HG03469 (cell line): ENCODE measurements at regions not wholly inside any gene's neighbourhood (a gene's known extent, or its start where the extent isn't known, plus 50 kb on each side); places are given as distances from the start of the nearest gene placed in this dataset.

Experiments used
- ATAC-seq: cut with Tn5 transposase; IDR thresholded peaks from one replicate; pipeline ENCODE4 v1.9.1; 2021; ENCODE audit warnings: mild to moderate bottlenecking, moderate library complexity, moderate number of reproducible peaks; ENCODE audit not compliant: unreplicated experiment

DNA sequence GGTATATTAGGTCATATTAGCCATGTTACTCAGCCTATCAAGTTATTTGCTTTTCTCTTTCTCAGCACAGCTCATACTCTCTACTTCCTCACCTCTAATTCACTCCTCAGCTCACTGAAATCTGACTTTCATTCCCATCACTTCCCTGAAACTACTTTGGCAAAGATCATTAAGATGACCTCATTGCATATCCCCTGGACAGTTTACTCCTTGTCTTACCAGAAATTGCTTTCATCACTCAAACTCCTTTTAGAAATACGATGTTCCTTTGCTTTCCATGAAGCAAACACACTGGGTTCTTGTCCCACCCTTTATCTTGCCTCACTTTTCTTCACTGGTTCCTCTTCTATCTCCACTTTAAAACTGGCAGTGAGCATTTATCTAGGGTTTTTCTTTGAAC, 354.4 kb downstream of the TUSC7 start:
- no peak for ATAC-seq

DNA sequence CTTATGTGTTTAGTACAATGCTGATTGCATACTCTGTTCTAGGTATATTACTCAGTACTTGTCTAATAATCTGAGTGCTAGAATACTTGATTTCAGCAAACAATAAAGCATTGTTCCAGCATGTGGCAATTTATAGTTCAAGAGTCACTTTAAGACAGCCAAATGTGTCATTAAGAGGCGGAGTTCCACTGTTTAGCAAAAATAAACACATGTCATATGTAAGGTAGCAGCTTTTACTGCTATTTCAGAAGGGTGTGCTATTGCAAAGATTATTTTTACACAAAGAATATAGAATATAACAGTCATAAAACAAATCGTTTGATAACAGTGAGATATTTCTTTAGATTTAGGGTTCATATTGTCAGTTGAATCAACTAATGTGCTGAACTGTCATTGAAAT, 358.7 kb downstream of the TUSC7 start:
- no peak for ATAC-seq

DNA sequence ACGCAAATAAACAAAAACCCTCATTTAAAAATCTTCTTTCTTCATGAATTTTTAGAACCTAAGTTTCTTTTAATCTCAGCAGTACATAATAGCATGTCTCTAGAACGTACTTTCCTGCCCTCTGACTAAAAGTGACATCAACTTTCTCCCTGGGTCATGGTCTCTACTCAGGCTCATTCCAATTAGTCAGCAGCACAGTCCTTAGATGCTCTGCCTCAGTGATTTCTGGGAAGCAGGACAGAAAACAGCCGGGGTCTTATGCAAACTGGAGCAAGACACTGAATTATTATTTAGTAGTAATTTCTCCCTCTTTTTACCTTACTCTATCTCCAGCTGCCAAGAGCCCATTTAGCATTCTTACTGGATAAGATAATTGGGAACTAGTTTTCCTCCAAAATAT, 365.2 kb downstream of the TUSC7 start:
- ATAC-seq, result no peak

DNA sequence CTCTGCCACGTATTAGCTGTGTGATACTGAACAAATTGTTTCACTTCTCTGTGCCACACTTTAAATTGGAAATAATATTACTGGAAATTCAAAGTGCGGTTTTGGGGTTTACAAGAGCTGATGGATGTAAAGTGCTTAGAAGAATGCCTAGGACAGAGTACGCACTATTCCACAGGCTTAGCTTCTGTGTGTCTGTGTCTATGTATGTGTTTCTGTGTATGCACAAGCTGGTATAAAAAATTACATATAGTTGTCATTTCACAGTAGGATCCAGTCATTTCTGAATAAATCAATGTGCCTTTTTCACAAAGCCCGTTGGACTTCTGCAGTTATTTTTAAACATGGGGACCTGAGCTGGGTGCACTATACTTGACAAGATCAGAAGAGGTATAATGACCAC, 370.4 kb downstream of the TUSC7 start:
- no peak for ATAC-seq

DNA sequence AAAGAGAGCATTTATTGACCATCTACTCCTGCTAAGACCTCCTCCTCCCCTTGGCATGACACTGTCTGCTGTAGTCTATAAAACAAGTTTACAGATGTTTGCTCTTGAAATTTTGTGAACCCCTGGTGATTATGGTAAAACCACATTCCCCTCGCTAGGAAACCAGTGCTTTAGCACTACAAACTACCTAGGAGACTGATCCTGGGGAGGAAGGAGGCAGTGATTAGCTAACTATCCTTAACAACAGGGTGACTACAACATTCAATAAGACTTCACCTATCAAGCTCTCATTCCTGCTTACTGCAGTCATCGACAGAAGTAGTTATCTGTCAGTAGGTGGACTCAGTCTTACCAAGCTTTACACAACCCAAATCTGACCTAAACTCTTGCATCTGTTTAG, 371.3 kb downstream of the TUSC7 start:
- no peak for ATAC-seq

DNA sequence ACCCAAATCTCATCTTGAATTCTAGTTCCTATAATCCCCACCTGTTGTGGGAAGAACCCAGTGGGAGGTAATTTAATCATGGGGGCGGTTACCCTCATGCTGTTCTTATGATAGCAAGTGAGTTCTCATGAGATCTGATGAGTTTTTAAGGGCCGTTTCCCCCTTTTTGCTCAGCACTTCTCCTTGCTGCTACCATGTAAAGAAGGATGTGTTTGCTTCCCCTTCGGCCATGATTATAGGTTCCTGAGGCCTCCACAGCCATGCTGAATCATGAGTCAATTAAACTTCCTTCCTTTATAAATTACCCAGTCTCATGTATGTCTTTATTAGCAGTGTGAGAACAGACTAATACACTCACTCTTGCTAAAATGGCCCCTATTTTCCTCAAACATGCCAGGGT, 374.7 kb downstream of the TUSC7 start:
- ATAC-seq, result no peak

DNA sequence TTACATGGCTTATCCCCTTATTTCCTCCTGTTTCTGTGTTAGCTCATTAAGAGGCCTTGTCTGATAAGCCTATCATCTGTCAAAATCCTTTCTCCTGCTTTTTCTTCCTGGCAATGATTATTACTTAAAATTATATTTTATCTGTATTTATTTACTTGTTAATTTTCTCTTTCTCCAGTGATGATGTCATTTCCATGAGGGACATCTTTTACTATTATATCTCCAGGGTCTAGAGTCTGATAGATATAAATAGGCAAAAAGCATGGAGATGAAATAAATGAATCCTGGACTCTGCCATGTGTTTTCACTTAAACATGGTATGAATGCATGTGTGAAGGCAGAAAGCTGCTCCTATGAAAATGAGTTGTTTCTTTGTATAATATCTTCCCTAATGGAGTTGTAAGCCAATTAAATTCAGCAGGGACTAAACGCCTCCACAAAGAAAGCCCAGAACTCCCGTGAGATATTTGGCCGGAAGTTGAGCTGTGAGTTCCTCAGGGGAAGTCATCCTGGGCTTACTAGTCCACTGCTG, 375.2 kb downstream of the TUSC7 start:
- no peak for ATAC-seq

DNA sequence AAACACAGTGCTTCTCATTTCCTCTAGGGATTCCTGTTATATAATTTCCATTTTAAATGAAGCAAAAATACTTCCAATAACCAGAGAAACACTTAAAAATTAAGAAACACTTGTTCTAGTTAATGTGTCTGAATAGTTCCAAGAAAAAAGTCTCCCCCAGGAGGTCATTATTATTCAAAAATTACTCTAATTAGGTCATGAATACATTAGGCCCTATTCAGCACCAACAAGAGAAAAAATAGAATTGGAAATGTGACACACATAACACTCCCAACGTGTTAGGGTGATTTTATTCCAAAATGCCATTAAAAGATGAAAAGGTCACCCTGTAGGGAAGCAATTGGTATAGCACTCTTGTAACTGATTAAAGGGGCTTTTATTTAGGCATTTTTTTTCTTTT, 382.1 kb downstream of the TUSC7 start:
- no peak for ATAC-seq

DNA sequence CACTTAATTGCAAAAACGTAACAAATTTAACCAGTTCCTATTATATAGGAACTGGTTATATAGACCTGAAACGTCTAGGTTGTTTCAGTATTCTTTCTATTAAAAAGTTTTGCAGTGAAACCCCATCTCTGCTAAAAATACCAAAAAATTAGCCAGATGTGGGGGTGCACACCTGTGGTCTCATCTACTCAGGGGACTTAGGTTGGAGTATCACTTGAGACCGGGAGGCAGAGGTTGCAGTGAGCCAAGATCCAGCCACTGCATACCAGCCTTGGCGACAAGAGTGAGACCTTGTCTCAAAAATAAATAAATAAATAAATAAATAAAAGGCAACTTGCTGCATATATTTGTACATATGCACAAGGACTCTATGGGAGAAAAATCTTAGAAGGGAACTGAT, 387.0 kb downstream of the TUSC7 start:
- no peak for ATAC-seq

DNA sequence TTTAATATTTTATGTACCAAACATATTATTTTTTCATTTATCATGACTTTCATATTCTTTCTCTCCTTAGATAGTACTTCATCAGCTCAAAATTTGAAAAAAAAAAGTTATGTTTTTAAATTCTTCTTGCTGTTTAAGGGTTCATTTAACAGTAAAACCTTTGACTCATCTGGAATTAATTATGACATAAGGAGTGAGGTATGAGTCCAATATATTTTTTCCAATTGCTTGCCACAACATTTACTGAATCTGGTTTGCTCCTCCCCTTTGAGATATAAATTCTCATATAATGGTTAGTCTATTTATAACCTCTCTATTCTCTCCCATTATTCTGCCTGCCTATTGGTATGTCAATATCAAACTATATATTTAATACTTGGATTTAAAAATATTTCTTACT, 387.8 kb downstream of the TUSC7 start:
- ATAC-seq, result no peak

DNA sequence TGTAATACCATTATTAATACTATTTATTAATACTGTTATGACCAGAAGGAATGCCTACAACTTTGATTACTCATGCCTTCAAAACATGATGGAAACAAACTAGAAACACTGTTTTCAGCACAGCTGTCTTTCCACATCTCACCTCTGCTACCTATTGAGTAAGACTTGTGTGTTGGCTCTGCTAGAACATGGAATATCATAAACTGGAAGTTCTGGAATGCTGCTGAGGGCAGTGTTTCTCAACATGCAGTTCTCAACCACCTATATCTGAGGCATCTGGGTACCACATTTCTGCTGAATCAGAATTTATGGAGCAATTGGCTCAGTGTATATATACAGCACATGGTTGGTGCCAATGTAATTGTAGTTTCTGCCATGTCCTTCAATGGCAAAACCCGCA, 392.1 kb downstream of the TUSC7 start:
- no peak for ATAC-seq

DNA sequence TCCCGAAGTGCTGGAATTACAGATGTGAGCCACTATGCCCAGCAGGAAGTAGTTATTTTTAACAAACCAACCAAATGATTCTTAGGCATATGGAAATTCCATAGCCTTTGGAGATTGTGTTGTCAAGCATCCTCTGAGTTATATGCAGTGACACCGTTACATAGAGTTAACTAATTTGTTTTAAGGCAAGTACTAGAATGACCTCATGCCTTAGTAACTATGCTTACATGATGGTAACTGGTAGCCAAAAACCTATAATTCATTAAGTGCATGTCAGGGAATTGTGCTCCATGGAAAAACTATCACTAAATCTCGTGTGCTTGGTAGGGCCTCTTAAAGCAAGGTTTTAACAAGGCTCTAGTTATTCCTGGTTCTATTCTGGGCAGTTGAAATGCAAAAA, 392.8 kb downstream of the TUSC7 start:
- no peak for ATAC-seq

DNA sequence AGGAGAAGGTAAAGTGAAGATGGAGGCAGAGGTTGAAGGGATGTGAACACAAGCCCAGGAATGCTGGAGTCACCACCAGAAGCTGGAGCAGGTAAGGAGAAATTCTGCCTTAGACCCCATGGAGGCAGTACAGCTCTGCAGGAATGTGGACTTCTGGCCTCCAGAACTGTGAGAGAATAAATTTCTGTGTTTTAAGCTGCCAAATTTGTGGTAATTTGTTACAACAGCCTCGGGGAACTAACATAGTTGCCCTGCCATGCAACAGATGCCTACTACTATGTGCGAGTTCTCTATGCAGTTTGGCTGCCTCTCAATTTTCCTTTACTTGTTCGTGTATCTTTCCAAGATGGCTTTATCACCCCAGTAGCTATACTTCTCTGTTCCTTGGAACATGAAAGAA, 394.1 kb downstream of the TUSC7 start:
- no peak for ATAC-seq

DNA sequence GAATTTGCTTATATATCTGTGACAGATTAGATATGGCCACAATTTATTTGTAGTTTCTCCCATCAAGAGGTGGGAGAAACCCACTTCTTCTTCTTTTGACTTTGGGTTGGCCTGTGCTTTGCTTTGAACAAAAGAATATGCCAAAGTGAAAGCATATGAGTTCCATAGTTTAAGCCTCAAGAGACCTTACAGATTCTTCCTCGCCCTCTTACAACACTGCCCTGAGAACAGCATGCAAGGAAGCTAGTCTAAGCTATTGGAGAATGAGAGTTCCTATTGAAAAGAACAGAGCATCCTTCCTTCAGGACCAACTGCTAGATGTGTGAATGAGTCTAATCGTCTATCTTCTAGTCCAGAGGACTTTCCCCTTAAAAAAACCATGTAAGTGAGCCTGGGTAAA, 394.8 kb downstream of the TUSC7 start:
- no peak for ATAC-seq

DNA sequence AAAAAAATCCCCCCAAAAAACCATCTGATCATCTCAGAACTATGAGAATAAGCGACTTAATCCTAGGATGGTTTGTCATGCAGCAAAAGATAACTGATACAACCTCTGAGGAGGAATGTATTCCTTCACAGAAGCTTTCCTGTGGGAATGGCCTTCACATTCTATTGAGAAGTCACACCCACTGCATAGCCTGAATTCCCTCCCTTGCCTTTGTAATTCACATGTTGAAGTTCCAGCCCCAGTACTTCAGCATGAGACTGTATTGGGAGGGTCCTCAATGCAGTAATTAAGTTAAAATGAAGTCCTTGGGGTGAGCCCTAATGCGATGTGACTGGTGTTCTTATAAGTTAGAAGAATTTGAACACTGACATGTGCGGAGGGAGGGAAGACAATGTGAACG, 395.2 kb downstream of the TUSC7 start:
- ATAC-seq, result no peak

DNA sequence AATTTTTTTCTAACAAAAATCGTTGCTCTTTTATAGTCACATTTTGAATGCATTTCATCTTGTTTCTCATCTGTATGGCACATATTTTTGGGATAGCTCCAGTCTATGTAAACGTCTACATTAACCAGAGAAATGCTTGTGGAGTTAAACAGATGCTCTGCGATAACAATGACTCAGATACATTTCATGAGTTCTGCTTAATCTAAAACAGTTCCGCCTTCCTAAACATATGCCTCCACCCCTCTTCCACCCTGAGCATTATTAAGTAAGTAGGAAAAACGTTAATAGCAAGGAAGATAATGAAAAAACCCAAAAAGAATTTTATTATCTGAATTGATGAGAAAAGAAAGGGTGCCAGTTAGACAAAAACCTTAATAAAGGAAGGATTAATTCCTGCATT, 396.1 kb downstream of the TUSC7 start:
- ATAC-seq, result no peak

DNA sequence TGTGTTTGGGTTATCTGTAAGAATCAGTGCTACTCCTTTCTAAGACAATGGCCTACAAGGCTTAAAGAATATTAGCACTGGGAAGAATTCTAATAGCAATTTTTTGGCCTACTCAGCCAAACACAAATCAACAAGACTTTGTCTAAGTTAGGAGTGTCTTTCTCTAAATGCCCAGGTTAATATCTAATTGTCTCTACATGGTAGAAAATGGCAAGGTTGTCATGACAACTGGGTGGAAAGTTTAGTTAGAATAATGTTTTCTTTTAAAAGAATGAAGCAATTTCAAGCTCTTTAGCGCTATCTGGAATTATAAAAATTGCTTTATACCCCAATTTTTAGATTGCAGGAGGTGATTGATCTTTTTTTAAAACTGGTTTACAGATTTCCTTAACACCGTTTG, 396.8 kb downstream of the TUSC7 start:
- ATAC-seq, result no peak

DNA sequence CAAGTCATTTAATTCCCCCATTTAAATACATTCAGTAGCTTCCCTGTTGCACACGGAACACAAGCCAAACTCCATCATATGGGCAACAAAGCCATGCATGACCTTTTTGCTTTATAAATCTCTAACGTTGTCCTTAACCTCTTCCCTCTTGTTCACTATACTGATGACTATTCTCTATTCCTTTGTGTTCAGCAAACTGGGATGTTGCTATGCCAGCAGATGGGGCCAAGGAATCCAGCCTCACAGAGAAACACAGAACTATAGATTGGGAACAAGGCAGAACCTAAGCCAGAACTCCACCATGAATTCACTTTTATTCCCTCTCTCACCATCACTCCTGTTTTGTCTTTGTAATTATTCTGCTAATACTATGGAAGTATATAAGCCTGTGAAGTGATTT, 398.4 kb downstream of the TUSC7 start:
- ATAC-seq, result no peak

DNA sequence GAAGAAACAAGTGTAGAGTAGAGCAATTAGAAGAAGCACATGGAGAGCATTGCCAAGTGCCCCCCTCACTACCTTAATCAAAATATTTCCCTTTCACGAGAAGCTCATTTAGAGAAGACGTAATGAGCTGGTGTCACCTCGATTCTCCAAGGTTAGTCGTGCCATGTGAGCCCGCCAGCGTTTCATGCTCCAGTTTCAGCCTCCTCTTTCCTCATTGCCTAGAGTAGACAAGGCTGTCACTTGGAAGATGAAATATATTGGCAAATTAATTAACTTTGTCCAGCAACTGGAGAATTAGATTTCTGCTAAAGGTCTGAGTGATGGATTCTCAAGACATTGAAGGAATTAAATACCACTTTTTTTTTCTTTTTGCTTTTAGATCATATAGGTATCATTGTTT, 399.6 kb downstream of the TUSC7 start:
- no peak for ATAC-seq

DNA sequence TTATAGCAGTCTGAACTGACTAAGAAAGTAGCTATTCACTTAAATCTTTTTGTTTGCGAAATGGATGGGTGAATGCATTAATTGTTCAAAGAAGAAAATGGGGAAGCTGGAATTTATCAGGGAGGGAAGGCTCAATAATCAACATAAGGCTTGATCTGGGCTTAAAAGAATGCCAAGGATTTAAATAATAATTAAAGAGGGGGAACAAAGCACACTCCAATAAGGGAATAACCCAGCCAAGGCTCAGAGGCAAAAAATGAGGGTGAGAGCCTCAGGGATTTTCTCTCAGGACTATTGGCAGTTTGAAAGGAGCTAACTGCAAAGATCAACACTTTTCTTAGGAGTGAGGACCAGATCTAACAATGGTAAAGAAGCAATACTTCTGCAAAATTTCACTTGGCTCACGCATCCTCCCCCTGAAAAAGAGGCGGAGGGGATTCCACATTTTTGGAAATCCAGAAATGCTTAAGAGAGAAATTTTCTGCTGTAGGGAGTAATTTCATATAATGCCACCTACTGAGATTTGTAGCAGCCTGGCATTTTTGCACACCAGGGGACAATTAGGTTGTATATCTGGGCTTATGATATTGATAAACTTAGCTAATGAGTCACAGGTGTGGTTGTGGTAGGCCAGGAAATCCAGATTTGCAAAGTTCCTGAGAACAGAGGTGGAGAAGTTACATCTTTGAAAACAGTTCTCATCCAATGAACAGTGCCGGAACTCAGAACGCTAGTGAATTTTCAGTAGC, 405.1 kb downstream of the TUSC7 start:
- no peak for ATAC-seq

DNA sequence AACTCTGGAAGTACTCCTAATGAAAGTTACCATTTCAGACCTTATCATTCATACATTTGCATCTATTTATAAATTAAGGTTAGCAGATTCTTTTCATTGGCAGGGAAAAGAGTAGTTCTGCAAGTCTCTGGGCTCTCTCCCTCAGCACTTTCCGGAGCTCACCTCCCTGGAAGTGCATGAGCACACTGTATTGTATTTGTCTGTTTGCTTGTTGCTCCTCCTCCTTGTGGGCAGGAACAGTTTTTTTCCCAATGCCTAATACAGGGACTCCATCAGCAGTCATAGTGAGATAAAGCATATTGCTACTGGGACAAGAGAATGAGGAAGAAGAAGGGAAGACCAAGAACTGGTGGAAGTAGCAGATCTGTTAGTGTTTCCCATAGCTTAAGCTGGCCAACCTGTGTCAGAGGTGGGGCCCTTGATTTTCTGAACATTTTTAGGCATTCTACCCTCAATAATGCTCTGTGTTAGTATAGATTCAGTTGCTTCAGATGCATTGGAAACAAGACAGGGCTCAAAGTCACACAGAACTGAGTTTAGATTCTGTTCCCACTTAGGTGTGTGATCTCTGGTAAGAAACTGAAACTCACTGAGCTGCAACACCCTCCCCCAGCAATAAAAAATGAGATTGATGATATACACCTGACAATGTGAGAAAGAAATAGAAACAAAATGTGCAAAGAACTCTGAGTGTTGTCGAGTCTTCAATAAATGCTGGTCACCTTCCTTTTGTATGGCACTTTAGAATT, 407.8 kb downstream of the TUSC7 start:
- ATAC-seq, result no peak

DNA sequence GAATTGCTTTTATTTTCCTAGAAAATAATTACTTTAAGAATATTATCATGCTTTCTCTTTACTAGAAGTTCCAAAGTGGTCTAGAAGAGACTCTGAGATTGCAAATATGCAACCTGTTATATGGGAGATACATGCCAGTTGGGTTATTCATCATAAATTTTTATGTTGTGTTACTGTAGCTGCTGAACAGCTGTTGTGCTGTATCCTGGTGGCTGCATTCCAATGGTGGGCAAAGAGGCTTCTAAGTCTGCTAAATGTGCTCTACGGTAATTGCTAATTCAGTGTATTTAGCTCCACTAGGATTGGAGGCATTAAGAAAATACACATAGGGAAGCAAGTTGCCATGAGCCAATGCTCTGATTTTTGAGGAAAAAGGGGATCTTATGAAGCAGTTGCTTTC, 409.0 kb downstream of the TUSC7 start:
- no peak for ATAC-seq
